SK-N-SH (cell line): ENCODE measurements at regions not wholly inside any gene's neighbourhood (a gene's known extent, or its start where the extent isn't known, plus 50 kb on each side); places are given as distances from the start of the nearest gene placed in this dataset.

Experiments
- CTCF ChIP-seq: fragments of 200-600 bp; sonication (generic); IDR thresholded peaks from 2 replicates; pipeline ENCODE4 v1.6.1; 2017; ENCODE audit warnings: antibody characterized with exemption, mild to moderate bottlenecking, moderate library complexity
- EZH2phosphoT487 ChIP-seq: fragments of 200-600 bp; sonication (generic); IDR thresholded peaks from 2 replicates; pipeline ENCODE4 v1.6.1; 2017; ENCODE audit warnings: low read depth, mixed run types, mild to moderate bottlenecking, antibody characterized with exemption, moderate library complexity, borderline replicate concordance
- FOXJ3 ChIP-seq: sonication (generic); formaldehyde crosslinking; IDR thresholded peaks from 2 replicates; pipeline ENCODE4 v1.5.1; 2020; ENCODE audit warnings: mild to moderate bottlenecking, missing genetic modification reagents
- IRF3 ChIP-seq: fragments of 150-350 bp; IDR thresholded peaks from 2 replicates; pipeline ENCODE4 v1.6.1; 2016; ENCODE audit warnings: mild to moderate bottlenecking, low read depth, low read length
- POLR2AphosphoS5 ChIP-seq: IDR thresholded peaks from 2 replicates; pipeline ENCODE4 v1.6.1; 2012; ENCODE audit warnings: low read depth, low read length
- RAD21 ChIP-seq: IDR thresholded peaks from 2 replicates; pipeline ENCODE4 v1.6.1; 2012; ENCODE audit warnings: mild to moderate bottlenecking, low read length
- REST ChIP-seq: IDR thresholded peaks from 2 replicates; pipeline ENCODE4 v1.6.1; 2012; ENCODE audit warnings: mild to moderate bottlenecking, low read depth, low read length, moderate library complexity
- RFX5 ChIP-seq: IDR thresholded peaks from 2 replicates; pipeline ENCODE4 v1.6.1; 2012; ENCODE audit warnings: mild to moderate bottlenecking, improper control_type of control experiment, low read length
- SMC3 ChIP-seq: IDR thresholded peaks from 2 replicates; pipeline ENCODE4 v1.6.1; 2012; ENCODE audit warnings: low read depth, low read length, improper control_type of control experiment
- TAF1 ChIP-seq: IDR thresholded peaks from 2 replicates; pipeline ENCODE4 v1.6.1; 2012; ENCODE audit warnings: low read depth, mild to moderate bottlenecking, low read length, moderate library complexity, borderline replicate concordance
- TEAD4 ChIP-seq: IDR thresholded peaks from 2 replicates; pipeline ENCODE4 v1.4.0; 2012; ENCODE audit warnings: mild to moderate bottlenecking, borderline replicate concordance; ENCODE audit not compliant: insufficient read depth
- USF2 ChIP-seq: fragments of 150-350 bp; IDR thresholded peaks from 2 replicates; pipeline ENCODE4 v1.6.1; 2017; ENCODE audit warnings: antibody characterized with exemption, low read length, low read depth, borderline replicate concordance
- ZBTB33 ChIP-seq: IDR thresholded peaks from 2 replicates; pipeline ENCODE4 v1.4.0; 2012; ENCODE audit warnings: low read depth, borderline replicate concordance

GRCh38 chr7:41786404-41786803 is 83.5 kb upstream of the INHBA start:
- TF ChIP-seq REST (no peak), CTCF (no peak), SMC3 (no peak), IRF3 (no peak), TEAD4 (no peak), TAF1 (no peak), USF2 (no peak), POLR2AphosphoS5 (no peak), FOXJ3 (CRISPR knock-in tag) (no peak), RAD21 (no peak), RFX5 (no peak), EZH2phosphoT487 (no peak), ZBTB33 (no peak)
